Lung (tissue), 11 donors: ENCODE measurements at regions not wholly inside any gene's neighbourhood (a gene's known extent, or its start where the extent isn't known, plus 50 kb on each side); places are given as distances from the start of the nearest gene placed in this dataset.

Experiments used
- ATAC-seq: fragments of 200-7000 bp; cut with Tn5 transposase; one replicate; pipeline ENCODE4 v1.9.1; 2020; ENCODE audit warnings: moderate number of reproducible peaks; ENCODE audit not compliant: insufficient read depth, low FRiP score
- DNase-seq, 3 donors: peaks; one replicate each; pipeline ENCODE4 v3.0.0-alpha.2; 2013 to 2017
- H3K27ac ChIP-seq, 2 donors: one replicate each; pipeline ENCODE4 v1.5.1; 2013; ENCODE audit warnings: mild to moderate bottlenecking in 2 of 2, moderate library complexity in 2 of 2, control low read depth in 1 of 2, inconsistent platforms in 1 of 2, low read depth in 1 of 2, low read length in 1 of 2
- H3K27me3 ChIP-seq, 3 donors: one replicate each; pipeline ENCODE4 v1.5.1; 2013; ENCODE audit warnings: low read length in 2 of 3; ENCODE audit not compliant: control insufficient read depth in 3 of 3, insufficient read depth in 3 of 3
- H3K36me3 ChIP-seq, 4 donors: one replicate each; pipeline ENCODE4 v1.5.1; 2013; ENCODE audit warnings: low read length in 4 of 4, mild to moderate bottlenecking in 1 of 4, moderate library complexity in 1 of 4; ENCODE audit not compliant: control insufficient read depth in 4 of 4, insufficient read depth in 4 of 4
- H3K4me1 ChIP-seq, 5 donors: one replicate each; pipeline ENCODE4 v1.5.1; 2013; ENCODE audit warnings: low read length in 5 of 5, mild to moderate bottlenecking in 2 of 5, moderate library complexity in 1 of 5; ENCODE audit not compliant: control insufficient read depth in 5 of 5, insufficient read depth in 5 of 5
- H3K4me3 ChIP-seq: one replicate; pipeline ENCODE4 v1.5.1; 2013; ENCODE audit warnings: mild to moderate bottlenecking, control low read depth, moderate library complexity
- H3K9ac ChIP-seq, 2 donors: one replicate each; pipeline ENCODE4 v1.5.1; 2013; ENCODE audit warnings: low read length in 2 of 2, control low read depth in 1 of 2; ENCODE audit not compliant: insufficient read depth in 1 of 2
- H3K9me3 ChIP-seq, 4 donors: one replicate each; pipeline ENCODE4 v1.5.1; 2013; ENCODE audit warnings: low read length in 3 of 4, mild to moderate bottlenecking in 1 of 4, moderate library complexity in 1 of 4; ENCODE audit not compliant: control insufficient read depth in 4 of 4, insufficient read depth in 3 of 4
- WGBS, 2 donors: extraction: QIAGEN DNeasy Blood & Tissue Kit; methylation state at CpG; one replicate each; pipeline ENCODE4 v1.1.7; 2013; 5-methylcytosine and 5-hydroxymethylcytosine counted together
- TF ChIP-seq, protein P1 (sequence below): IDR thresholded peaks from 2 replicates; pipeline ENCODE4 v1.5.1; 2012; ENCODE audit warnings: mild to moderate bottlenecking; ENCODE audit errors: control extremely low read depth, extremely low read depth
- donor health status: control.
- donor health status: control.
- donor health status: Bipolar disorder and iron deficiency.
- donor health status: healthy.
- donor health status: DM: yes; HTN: yes; CAD: no.

DNA sequence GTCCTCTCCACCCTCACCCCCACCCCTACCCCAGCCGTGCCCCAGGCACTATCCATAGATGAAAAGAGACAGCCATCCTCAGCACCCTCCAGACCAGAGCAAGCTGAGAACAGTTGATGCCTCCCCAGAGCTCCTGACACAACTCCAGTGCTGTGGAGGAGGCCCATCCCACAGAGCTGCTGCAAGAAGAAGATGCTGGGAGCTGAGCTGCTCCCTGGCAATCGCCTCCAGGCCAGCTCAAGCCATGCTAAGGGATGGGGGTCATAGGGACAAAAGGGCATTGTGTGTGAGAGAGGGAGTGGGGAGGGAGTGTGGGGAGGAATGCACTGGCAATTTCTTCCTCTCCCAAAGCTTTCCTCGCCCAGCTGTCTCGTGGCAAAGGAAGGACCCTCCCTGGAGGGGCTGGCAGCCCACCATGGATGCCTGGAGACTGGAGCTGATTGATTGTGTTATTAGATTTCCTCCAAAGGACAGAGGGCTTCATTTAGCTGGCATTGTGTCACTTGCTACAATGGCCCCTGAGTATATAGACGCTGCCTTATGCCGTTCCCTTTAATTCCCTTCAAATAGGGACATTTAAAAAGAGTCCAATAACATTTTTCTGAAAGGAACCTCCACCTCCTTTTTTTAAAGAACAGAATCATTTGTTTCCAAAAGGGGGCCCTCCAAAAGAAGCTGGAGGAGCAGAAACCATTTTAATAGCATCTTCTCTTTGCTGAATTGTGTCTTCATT, 476.4 kb downstream of the FOXO1 start:
- no peak for DNase-seq
- Histone ChIP-seq H3K27ac (peak overlapping the region; percentile 62 to 69), H3K4me3 (no peak overlapping the region), H3K9ac (no peak overlapping the region), H3K9me3 (no peaks in the 10 kb centered on the region), H3K4me1 (peaks cover 3 to 20% (median 12%) of the 10 kb centered on the region in 5 donors), H3K36me3 (no peaks in the 10 kb centered on the region), H3K27me3 (no peaks in the 10 kb centered on the region)
- 76 to 80% methylated on average over 6 of the region's 6 CpGs for whole genome bisulfite sequencing, 2 donors
- ATAC-seq, result no peak
- TF ChIP-seq, protein P1, sequence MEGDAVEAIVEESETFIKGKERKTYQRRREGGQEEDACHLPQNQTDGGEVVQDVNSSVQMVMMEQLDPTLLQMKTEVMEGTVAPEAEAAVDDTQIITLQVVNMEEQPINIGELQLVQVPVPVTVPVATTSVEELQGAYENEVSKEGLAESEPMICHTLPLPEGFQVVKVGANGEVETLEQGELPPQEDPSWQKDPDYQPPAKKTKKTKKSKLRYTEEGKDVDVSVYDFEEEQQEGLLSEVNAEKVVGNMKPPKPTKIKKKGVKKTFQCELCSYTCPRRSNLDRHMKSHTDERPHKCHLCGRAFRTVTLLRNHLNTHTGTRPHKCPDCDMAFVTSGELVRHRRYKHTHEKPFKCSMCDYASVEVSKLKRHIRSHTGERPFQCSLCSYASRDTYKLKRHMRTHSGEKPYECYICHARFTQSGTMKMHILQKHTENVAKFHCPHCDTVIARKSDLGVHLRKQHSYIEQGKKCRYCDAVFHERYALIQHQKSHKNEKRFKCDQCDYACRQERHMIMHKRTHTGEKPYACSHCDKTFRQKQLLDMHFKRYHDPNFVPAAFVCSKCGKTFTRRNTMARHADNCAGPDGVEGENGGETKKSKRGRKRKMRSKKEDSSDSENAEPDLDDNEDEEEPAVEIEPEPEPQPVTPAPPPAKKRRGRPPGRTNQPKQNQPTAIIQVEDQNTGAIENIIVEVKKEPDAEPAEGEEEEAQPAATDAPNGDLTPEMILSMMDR, result no peak

DNA sequence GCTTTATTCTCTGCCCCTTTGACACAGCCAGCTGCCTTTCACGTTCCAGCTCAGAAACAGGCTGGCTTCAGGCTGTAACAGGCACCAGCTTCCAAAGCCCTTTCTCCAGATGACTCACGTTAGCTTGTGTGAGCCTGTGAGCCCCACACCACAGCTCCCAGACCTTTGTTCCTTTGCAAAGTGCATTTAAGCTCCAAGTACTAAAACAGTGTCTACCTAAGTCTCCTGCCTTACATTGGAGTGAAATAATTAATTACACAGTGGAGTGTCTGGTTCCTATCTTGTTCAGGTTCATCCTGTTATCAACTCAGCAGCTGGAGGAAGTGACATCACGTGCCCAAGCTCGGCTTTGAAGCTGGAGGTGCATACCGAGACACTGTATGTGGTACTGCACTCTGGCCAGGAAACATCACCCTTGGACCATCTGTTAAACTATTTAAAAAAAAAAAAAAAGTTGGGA, 475.8 kb downstream of the FOXO1 start:
- H3K4me3 ChIP-seq, result no peak overlapping the region
- TF ChIP-seq, protein P1, result no peak
- peak overlapping the region; percentile 51 to 62 for H3K27ac ChIP-seq
- H3K9ac ChIP-seq, result no peak overlapping the region
- DNase-seq, result peak in 2 of 3 donors; percentile 23 to 37
- H3K27me3 ChIP-seq, result no peaks in the 10 kb centered on the region
- peaks cover 3 to 20% (median 10%) of the 10 kb centered on the region in 5 donors for H3K4me1 ChIP-seq
- no peaks in the 10 kb centered on the region for H3K36me3 ChIP-seq
- no peaks in the 10 kb centered on the region for H3K9me3 ChIP-seq
- ATAC-seq, result no peak
- 19 to 28% methylated on average over 5 of the region's 5 CpGs for WGBS, 2 donors

DNA sequence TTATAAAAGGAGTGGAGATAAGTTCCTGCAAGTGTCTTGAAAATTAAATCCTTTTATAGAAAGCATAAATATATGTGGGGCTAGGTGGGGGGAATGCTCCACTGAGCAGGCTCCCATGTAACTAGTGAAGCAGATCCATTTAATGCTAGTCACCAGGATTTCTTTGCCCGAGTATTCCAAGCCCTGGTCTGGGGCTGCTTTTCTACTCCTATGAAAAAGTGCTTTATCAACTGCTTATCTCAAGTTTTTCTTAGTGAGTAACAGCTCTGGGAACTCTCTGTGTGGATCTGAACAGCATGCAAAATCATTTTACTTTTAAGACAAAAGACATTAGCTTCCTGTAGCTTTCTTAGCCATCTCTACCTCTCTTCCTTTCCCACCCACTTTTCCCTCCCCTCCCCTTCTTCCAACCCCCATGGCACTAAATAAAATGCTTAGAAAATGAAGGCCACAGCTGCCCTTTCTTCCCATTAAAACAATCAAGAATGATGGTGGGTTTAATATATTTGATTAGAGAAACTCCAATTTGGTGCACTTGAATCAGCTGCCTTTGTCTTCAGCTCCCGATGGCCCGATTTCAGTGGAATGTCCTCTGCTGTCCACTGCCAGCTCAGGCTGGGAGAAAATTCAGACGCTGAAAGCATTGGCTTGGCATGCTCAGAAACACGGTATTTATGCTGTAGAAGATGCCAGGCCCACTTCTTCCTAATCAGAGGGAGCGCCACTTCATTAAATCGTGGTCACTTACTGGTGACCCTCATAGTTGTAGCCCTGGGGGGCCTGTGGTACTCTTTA, 475.1 kb downstream of the FOXO1 start:
- Histone ChIP-seq H3K27ac (peak overlapping the region; percentile 46 to 56), H3K36me3 (no peaks in the 10 kb centered on the region), H3K9me3 (no peaks in the 10 kb centered on the region), H3K4me1 (peaks cover 3 to 20% (median 10%) of the 10 kb centered on the region in 5 donors), H3K4me3 (no peak overlapping the region), H3K27me3 (no peaks in the 10 kb centered on the region), H3K9ac (no peak overlapping the region)
- TF ChIP-seq, protein P1, result no peak
- DNase-seq, result peak; percentile 16 to 26 (median 22)
- WGBS, 2 donors, result 51 to 79% methylated on average over 7 of the region's 7 CpGs
- no peak for ATAC-seq
